ENCODE measurements at regions not wholly inside any gene's neighbourhood (a gene's known extent, or its start where the extent isn't known, plus 50 kb on each side); places are given as distances from the start of the nearest gene placed in this dataset.
"Not testable (repeated sequence)": the region's sequence is repeated elsewhere in the genome, so short reads cannot be mapped to it uniquely, and the experiment has no call there.

GRCh38 chr11:25501426-25501825, 830.5 kb upstream of the ANO3 start:
- DNase-seq, result not testable (repeated sequence)

GRCh38 chr11:25515576-25515975, 816.4 kb upstream of the ANO3 start:
- DNase-seq, result no peak

- DNase-seq, result no peak
Observed at GRCh38 chr11:25520459-25520858, 811.5 kb upstream of the ANO3 start.

GRCh38 chr11:25527841-25528240, 804.1 kb upstream of the ANO3 start:
- DNase-seq, result no peak

GRCh38 chr11:25529572-25529971, 802.4 kb upstream of the ANO3 start:
- DNase-seq, result no peak

- DNase-seq, result no peak
Observed at GRCh38 chr11:25535467-25536272, 796.3 kb upstream of the ANO3 start.

- no peak for DNase-seq
Observed at GRCh38 chr11:25536289-25536688, 795.6 kb upstream of the ANO3 start.

- no peak for DNase-seq
Observed at GRCh38 chr11:25537393-25537792, 794.5 kb upstream of the ANO3 start.

GRCh38 chr11:25547292-25547691, 784.6 kb upstream of the ANO3 start:
- no peak for DNase-seq

- DNase-seq, result no peak
Observed at GRCh38 chr11:25562417-25562816, 769.5 kb upstream of the ANO3 start.

- no peak for DNase-seq
Observed at GRCh38 chr11:25565846-25566245, 766.1 kb upstream of the ANO3 start.

GRCh38 chr11:25566298-25567200, 765.4 kb upstream of the ANO3 start:
- no peak for DNase-seq

GRCh38 chr11:25576320-25576719, 755.6 kb upstream of the ANO3 start:
- DNase-seq, result no peak

GRCh38 chr11:25579554-25579953, 752.4 kb upstream of the ANO3 start:
- DNase-seq, result not testable (repeated sequence)

- no peak for DNase-seq
Observed at GRCh38 chr11:25583596-25583995, 748.3 kb upstream of the ANO3 start.

GRCh38 chr11:25587496-25587895, 744.4 kb upstream of the ANO3 start:
- DNase-seq, result no peak

- DNase-seq, result no peak
Observed at GRCh38 chr11:25593221-25593620, 738.7 kb upstream of the ANO3 start.

GRCh38 chr11:25596701-25597100, 735.2 kb upstream of the ANO3 start:
- DNase-seq, result no peak

GRCh38 chr11:25597696-25598095, 734.2 kb upstream of the ANO3 start:
- no peak for DNase-seq

- DNase-seq, result no peak
Observed at GRCh38 chr11:25602149-25602548, 729.8 kb upstream of the ANO3 start.

- no peak for DNase-seq
Observed at GRCh38 chr11:25602959-25603358, 729.0 kb upstream of the ANO3 start.

- no peak for DNase-seq
Observed at GRCh38 chr11:25612806-25613205, 719.1 kb upstream of the ANO3 start.

- DNase-seq, result no peak
Observed at GRCh38 chr11:25613451-25613850, 718.5 kb upstream of the ANO3 start.

Data from hypothalamus (tissue), 51 donors.